ENCODE measurements at regions not wholly inside any gene's neighbourhood (a gene's known extent, or its start where the extent isn't known, plus 50 kb on each side); places are given as distances from the start of the nearest gene placed in this dataset.

DNA sequence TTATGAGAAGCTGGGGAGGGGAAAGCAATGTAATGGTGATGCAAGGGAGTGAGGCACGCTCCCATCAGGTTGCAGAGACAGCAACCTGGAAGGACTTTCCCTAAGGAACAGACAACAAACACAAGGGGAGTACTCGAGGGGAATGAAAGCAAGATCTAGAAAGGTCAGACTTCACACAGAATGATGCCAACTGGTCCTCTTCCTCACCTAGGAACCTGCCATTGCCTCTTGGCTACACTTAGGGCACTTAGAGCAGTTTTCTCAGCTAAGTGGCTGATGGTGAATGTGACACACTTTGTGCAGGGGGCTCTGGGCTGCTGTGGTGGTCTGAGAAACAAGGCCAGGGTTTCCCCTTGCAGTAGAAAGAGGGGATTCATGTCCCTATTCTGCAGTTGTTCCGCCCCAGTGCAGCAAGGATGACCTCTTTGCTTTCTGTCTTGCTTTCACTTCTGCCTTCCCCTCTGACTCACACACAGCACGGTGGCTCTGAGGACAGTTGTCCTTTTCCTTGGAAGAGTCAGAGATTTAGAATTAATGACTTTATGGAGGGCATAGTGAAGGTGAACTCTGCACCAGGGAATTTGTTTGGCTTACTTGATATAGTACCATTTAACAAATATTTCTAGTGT is 394.0 kb upstream of the KLF4 start:
- TF ChIP-seq POLR2A (IDR thresholded peaks at IDR 0.05; ENCODE audit: low read length) (no peak), GATA1 (IDR thresholded peaks at IDR 0.05; ENCODE audit: low read depth, low read length) (no peak)

All from erythroblast (primary cell).